HuH-7 (cell line): ENCODE measurements at regions not wholly inside any gene's neighbourhood (a gene's known extent, or its start where the extent isn't known, plus 50 kb on each side); places are given as distances from the start of the nearest gene placed in this dataset.
"Not testable (repeated sequence)": the region's sequence is repeated elsewhere in the genome, so short reads cannot be mapped to it uniquely, and the experiment has no call there.

ENCODE experiments used
- DNase-seq: peaks from one replicate; pipeline ENCODE4 v3.0.0; 2011; ENCODE audit warnings: low spot score

GRCh38 chr9:12997009-12997408 is 222.2 kb downstream of the LURAP1L start:
- DNase-seq = no peak

- DNase-seq = no peak
Measured at GRCh38 chr9:13001989-13002580, 227.3 kb downstream of the LURAP1L start.

- DNase-seq = no peak
Measured at GRCh38 chr9:13002740-13003139, 227.9 kb downstream of the LURAP1L start.

GRCh38 chr9:13009871-13010270 is 235.1 kb downstream of the LURAP1L start:
- no peak for DNase-seq

GRCh38 chr9:13013991-13014883 is 239.4 kb downstream of the LURAP1L start:
- no peak for DNase-seq

GRCh38 chr9:13017260-13017659 is 242.4 kb downstream of the LURAP1L start:
- DNase-seq = no peak

GRCh38 chr9:13020146-13021040 is 245.6 kb downstream of the LURAP1L start:
- DNase-seq = no peak

- no peak for DNase-seq
Measured at GRCh38 chr9:13022756-13023155, 247.9 kb downstream of the LURAP1L start.

GRCh38 chr9:13023498-13023897 is 248.7 kb downstream of the LURAP1L start:
- no peak for DNase-seq

GRCh38 chr9:13026956-13027355 is 252.1 kb downstream of the LURAP1L start:
- DNase-seq = no peak

- no peak for DNase-seq
Measured at GRCh38 chr9:13027879-13028278, 251.6 kb downstream of the MPDZ start.

GRCh38 chr9:13032585-13032984 is 246.9 kb downstream of the MPDZ start:
- no peak for DNase-seq

GRCh38 chr9:13033959-13034693 is 245.4 kb downstream of the MPDZ start:
- peak; percentile 52 for DNase-seq

GRCh38 chr9:13034694-13035002 is 244.8 kb downstream of the MPDZ start:
- DNase-seq = no peak

- DNase-seq = no peak
Measured at GRCh38 chr9:13035822-13036221, 243.7 kb downstream of the MPDZ start.

- not testable (repeated sequence) for DNase-seq
Measured at GRCh38 chr9:13037808-13038207, 241.7 kb downstream of the MPDZ start.

- no peak for DNase-seq
Measured at GRCh38 chr9:13047827-13048587, 231.5 kb downstream of the MPDZ start.

- no peak for DNase-seq
Measured at GRCh38 chr9:13049223-13049622, 230.3 kb downstream of the MPDZ start.

GRCh38 chr9:13053504-13053903 is 226.0 kb downstream of the MPDZ start:
- DNase-seq = no peak

- no peak for DNase-seq
Measured at GRCh38 chr9:13054389-13054788, 225.1 kb downstream of the MPDZ start.
